GM18505 (cell line): ENCODE measurements at regions not wholly inside any gene's neighbourhood (a gene's known extent, or its start where the extent isn't known, plus 50 kb on each side); places are given as distances from the start of the nearest gene placed in this dataset.
"Not testable (repeated sequence)": the region's sequence is repeated elsewhere in the genome, so short reads cannot be mapped to it uniquely, and the experiment has no call there.

Experiments used
- ATAC-seq: cut with Tn5 transposase; IDR thresholded peaks from one replicate; pipeline ENCODE4 v1.9.1; 2021; ENCODE audit not compliant: unreplicated experiment
- POLR2A ChIP-seq: IDR thresholded peaks from 4 replicates; pipeline ENCODE4 v1.6.1; 2011; ENCODE audit warnings: borderline replicate concordance; ENCODE audit not compliant: insufficient read depth, insufficient read length; ENCODE audit errors: extremely low read depth

- ATAC-seq = not testable (repeated sequence)
These were observed 824.7 kb downstream of the LRRTM4 start for GRCh38 chr2:76697439-76697838.

- no peak for TF ChIP-seq POLR2A
- no peak for ATAC-seq
These were observed 829.3 kb downstream of the LRRTM4 start for GRCh38 chr2:76692908-76693307.

- no peak for ATAC-seq
These were observed 833.4 kb downstream of the LRRTM4 start for GRCh38 chr2:76688732-76689131.

GRCh38 chr2:76687923-76688322, 834.3 kb downstream of the LRRTM4 start:
- ATAC-seq = no peak
- TF ChIP-seq POLR2A = no peak

More at GRCh38 chr2:76688732-76689131, 833.4 kb downstream of the LRRTM4 start:
- TF ChIP-seq POLR2A = no peak

GRCh38 chr2:76684756-76685155, 837.4 kb downstream of the LRRTM4 start:
- TF ChIP-seq POLR2A = no peak
- ATAC-seq = no peak

- no peak for ATAC-seq
- no peak for TF ChIP-seq POLR2A
These were observed 843.2 kb downstream of the LRRTM4 start for GRCh38 chr2:76679025-76679396.

GRCh38 chr2:76678383-76679024, 843.7 kb downstream of the LRRTM4 start:
- no peak for ATAC-seq

GRCh38 chr2:76675212-76675611, 847.0 kb downstream of the LRRTM4 start:
- no peak for TF ChIP-seq POLR2A
- no peak for ATAC-seq

More at GRCh38 chr2:76678383-76679024, 843.7 kb downstream of the LRRTM4 start:
- TF ChIP-seq POLR2A = no peak

- no peak for TF ChIP-seq POLR2A
- ATAC-seq = no peak
These were observed 849.4 kb downstream of the LRRTM4 start for GRCh38 chr2:76672798-76673197.

GRCh38 chr2:76669966-76670465, 852.2 kb downstream of the LRRTM4 start:
- TF ChIP-seq POLR2A = no peak
- no peak for ATAC-seq

GRCh38 chr2:76668279-76668678, 853.9 kb downstream of the LRRTM4 start:
- ATAC-seq = no peak
- TF ChIP-seq POLR2A = no peak

GRCh38 chr2:76667821-76668271, 854.3 kb downstream of the LRRTM4 start:
- no peak for TF ChIP-seq POLR2A
- no peak for ATAC-seq

- ATAC-seq = no peak
- TF ChIP-seq POLR2A = no peak
These were observed 880.0 kb downstream of the LRRTM4 start for GRCh38 chr2:76642129-76642528.

GRCh38 chr2:76641506-76641905, 880.7 kb downstream of the LRRTM4 start:
- TF ChIP-seq POLR2A = no peak
- no peak for ATAC-seq

- no peak for ATAC-seq
- TF ChIP-seq POLR2A = no peak
These were observed 881.3 kb downstream of the LRRTM4 start for GRCh38 chr2:76640905-76641304.
